HG03135 (cell line): ENCODE measurements at regions not wholly inside any gene's neighbourhood (a gene's known extent, or its start where the extent isn't known, plus 50 kb on each side); places are given as distances from the start of the nearest gene placed in this dataset.

Experiments
- ATAC-seq: cut with Tn5 transposase; IDR thresholded peaks from one replicate; pipeline ENCODE4 v1.9.1; 2021; ENCODE audit warnings: mild to moderate bottlenecking, moderate library complexity; ENCODE audit not compliant: unreplicated experiment

GRCh38 chr1:170219163-170219562 is 73.4 kb downstream of the NTMT2 start:
- no peak for ATAC-seq

GRCh38 chr1:170221031-170221430 is 75.3 kb downstream of the NTMT2 start:
- ATAC-seq: no peak

DNA sequence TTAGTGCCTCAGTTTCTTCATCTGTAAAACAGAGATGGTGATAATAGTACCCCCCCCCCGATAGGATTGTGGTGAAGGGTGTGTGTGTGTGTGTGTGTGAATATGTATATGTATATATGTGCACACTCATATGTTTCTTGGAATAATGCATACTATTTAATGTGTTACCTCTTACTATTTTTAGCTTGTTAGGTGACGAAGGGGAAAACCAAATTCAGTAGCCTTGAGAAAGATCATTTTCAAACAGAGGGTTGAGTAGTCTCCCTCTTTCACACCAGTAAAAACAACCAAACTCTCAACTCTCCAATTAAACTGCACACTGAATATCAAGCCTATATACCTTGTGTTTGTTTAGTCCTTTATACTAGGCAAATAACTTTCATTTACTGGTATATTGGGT is 75.7 kb downstream of the NTMT2 start:
- ATAC-seq: no peak

DNA sequence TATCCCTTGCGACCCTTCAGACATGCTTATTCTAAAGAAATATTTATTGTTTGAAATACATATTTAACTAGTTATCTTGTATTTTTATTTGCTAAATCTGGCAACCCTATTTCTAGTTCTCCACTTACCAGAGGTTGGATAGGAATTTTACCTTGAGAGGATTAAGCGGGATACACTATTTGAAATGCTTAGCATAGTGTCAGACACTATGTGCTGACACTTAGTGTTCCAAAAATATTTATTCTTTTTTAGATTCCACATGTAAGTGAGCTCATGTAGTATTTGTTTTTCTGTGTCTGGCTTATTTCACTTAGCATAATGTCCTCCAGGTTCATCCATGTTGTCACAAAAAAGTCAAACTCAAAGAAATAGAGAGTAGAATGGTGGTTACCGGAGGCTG is 78.7 kb downstream of the NTMT2 start:
- ATAC-seq: no peak

DNA sequence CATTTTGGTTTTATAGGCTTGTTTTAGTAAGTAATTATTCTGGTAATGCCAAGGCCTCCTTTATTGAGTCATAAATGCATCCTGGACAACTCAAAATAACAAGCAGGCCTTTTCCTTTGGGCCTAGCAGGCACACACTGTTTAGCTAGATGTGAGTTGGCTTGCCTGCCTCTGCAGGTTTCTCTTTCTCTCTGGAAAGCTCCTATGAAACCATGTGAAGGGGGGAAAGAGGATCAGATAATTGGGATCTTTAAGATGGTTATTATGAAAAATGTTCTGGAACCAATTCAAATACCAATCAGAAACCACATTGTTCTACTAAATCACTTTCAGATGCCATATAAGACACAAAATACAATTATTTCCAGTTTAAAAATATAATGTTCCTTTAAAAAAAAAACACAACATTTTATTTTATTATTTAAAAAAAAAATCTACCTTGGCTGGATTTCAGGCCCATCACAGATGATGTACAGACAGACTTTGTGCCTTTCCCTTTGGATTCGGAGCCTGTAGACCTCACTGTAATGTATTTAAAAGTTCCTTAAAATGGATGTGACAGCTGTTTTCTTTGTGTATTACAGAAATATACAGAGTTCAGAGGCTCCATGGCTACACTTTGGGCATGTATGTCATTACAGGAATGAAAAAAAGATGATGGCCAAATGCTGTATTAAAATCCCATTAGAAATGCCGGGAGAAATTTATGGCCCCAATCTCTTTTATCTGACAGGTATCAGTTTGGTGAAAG is 80.2 kb downstream of the NTMT2 start:
- no peak for ATAC-seq

DNA sequence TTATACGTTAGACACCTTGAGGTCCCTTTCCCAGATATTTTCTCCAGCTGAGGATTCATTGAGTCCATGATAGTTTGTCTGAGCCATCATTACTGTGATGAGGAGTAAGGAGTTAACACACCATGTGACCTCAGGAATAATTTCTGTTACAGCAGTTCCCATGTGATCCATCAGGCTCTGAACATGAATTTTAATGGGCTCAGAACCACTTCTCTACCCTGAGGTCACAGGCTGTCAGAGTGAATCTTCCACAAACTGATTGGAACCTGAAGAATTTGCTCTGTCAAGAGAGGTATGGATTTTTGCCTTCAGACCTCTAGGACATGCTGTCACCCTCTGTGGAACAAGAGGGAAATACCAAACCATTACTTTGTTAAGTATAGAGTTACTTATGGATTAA is 81.0 kb downstream of the NTMT2 start:
- no peak for ATAC-seq

GRCh38 chr1:170230323-170230722 is 84.6 kb downstream of the NTMT2 start:
- ATAC-seq: no peak

GRCh38 chr1:170231662-170232061 is 85.9 kb downstream of the NTMT2 start:
- ATAC-seq: no peak

- ATAC-seq: no peak
Observed at GRCh38 chr1:170238704-170239391, 93.1 kb downstream of the NTMT2 start.

- no peak for ATAC-seq
Observed at GRCh38 chr1:170239445-170239844, 93.7 kb downstream of the NTMT2 start.

- ATAC-seq: peak; percentile 69
Observed at GRCh38 chr1:170240409-170240808, 94.7 kb downstream of the NTMT2 start.

- no peak for ATAC-seq
Observed at GRCh38 chr1:170241266-170241851, 95.6 kb downstream of the NTMT2 start.

- ATAC-seq: no peak
Observed at GRCh38 chr1:170247751-170248521, 102.2 kb downstream of the NTMT2 start.

- ATAC-seq: no peak
Observed at GRCh38 chr1:170250531-170251276, 104.9 kb downstream of the NTMT2 start.

GRCh38 chr1:170252851-170253579 is 107.3 kb downstream of the NTMT2 start:
- no peak for ATAC-seq

GRCh38 chr1:170254371-170254770 is 108.6 kb downstream of the NTMT2 start:
- ATAC-seq: no peak

DNA sequence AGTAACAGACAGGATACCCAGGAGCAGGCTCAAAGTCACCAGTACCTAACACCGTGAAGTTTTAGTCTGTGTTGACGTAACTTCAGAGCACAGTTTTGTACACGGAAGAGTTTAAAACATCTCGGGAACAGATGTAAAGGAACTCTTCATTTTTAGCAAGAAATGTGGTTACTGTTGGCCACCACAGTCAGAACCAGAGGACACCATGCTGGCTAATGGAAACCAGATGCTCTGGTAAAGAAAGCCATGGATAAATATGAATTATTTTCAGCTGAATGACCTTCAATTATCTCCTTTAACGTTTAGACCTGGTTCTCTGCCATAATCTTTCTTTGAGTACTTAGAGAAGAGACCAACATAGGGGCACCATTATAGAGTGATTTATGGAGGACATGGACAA is 115.9 kb downstream of the NTMT2 start:
- ATAC-seq: no peak

GRCh38 chr1:170262276-170262939 is 116.6 kb downstream of the NTMT2 start:
- ATAC-seq: no peak

GRCh38 chr1:170265234-170265633 is 119.5 kb downstream of the NTMT2 start:
- no peak for ATAC-seq

GRCh38 chr1:170267317-170267716 is 121.6 kb downstream of the NTMT2 start:
- ATAC-seq: no peak
